HCT116 (cell line): ENCODE measurements at regions not wholly inside any gene's neighbourhood (a gene's known extent, or its start where the extent isn't known, plus 50 kb on each side); places are given as distances from the start of the nearest gene placed in this dataset.

Experiments
- ATAC-seq: fragments of 200-7000 bp; cut with Tn5 transposase; 2 replicates; pipeline ENCODE4 v1.9.1; 2020; ENCODE audit warnings: mild to moderate bottlenecking, moderate library complexity
- BruUV-seq: library from RNA; stranded (reverse); fragments of 400-500 nt; replicated peaks from 2 replicates; lab custom pipeline; 2021; lab: Mats Ljungman, UMichigan
- CTCF ChIA-PET: fragments of 300-600 bp; sonication (Branson Sonifier 250); formaldehyde crosslinking; loops from one replicate; lab custom pipeline; 2021; ENCODE audit warnings: antibody characterized with exemption; lab: Charles Lee
- POLR2A ChIA-PET: fragments of 300-600, 350-600 bp; sonication (Branson Sonifier 250); formaldehyde crosslinking; loops from one replicate; lab custom pipeline; 2021; ENCODE audit warnings: antibody characterized with exemption; lab: Charles Lee
- RAD21 ChIA-PET, 2 experiments: fragments of 300-600 bp; sonication (Branson Sonifier 250); formaldehyde crosslinking; loops; one replicate each; lab custom pipeline; 2023; ENCODE audit warnings: low total read pairs in 2 of 2; ENCODE audit not compliant: uncharacterized antibody in 2 of 2, unreplicated experiment in 2 of 2, low non-redundant PET in 1 of 2; lab: Charles Lee
- DNase-seq: peaks from one replicate; pipeline ENCODE4 v3.0.0-alpha.2; 2010; ENCODE audit warnings: low read depth, low spot score
- H2AFZ ChIP-seq: fragments of 200-600 bp; shearing (Covaris generic), sonication (generic); 2 replicates; pipeline ENCODE4 v1.6.1; 2017; ENCODE audit warnings: low read depth, mixed run types, mixed read lengths, antibody characterized with exemption, low read length; ENCODE audit not compliant: poor library complexity, severe bottlenecking
- H3K27ac ChIP-seq: 2 replicates; pipeline ENCODE4 v1.5.1; 2012; ENCODE audit warnings: low read depth, low read length
- H3K27me3 ChIP-seq: fragments of 200-600 bp; sonication (generic); 2 replicates; pipeline ENCODE4 v1.6.1; 2016; ENCODE audit warnings: mixed run types, low read length, mixed read lengths; ENCODE audit not compliant: insufficient read depth
- H3K36me3 ChIP-seq, 2 experiments: fragments of 200-500 bp in 1 of 2; fragments of 200-600 bp in 1 of 2; sonication (Bioruptor generic) in 1 of 2; sonication (generic) in 1 of 2; 2 replicates each; pipeline versions ENCODE4 v1.5.1 to v1.6.1; 2014 to 2016; ENCODE audit warnings: low read length in 2 of 2, inconsistent platforms in 1 of 2, mixed read lengths in 1 of 2, mixed run types in 1 of 2; ENCODE audit not compliant: insufficient read depth in 2 of 2, control insufficient read depth in 1 of 2
- H3K4me1 ChIP-seq, 2 experiments: fragments of 200-600 bp in 1 of 2; sonication (generic) in 1 of 2; 2 replicates each; pipeline versions ENCODE4 v1.5.1 to v1.6.1; 2012 to 2017; ENCODE audit warnings: low read length in 2 of 2, inconsistent platforms in 1 of 2, mild to moderate bottlenecking in 1 of 2, mixed read lengths in 1 of 2, mixed run types in 1 of 2, moderate library complexity in 1 of 2; ENCODE audit not compliant: insufficient read depth in 2 of 2, control insufficient read depth in 1 of 2
- H3K4me2 ChIP-seq: fragments of 200-600 bp; sonication (generic); 2 replicates; pipeline ENCODE4 v1.6.1; 2017; ENCODE audit warnings: mixed run types, low read length, mixed read lengths
- H3K4me3 ChIP-seq, 2 experiments: fragments of 200-600 bp in 1 of 2; sonication (generic) in 1 of 2; replicated peaks in 1 of 2; 2 replicates each; pipeline ENCODE4 v1.5.1; 2011 to 2016; ENCODE audit warnings: low read length in 2 of 2, control low read depth in 1 of 2, low read depth in 1 of 2, mild to moderate bottlenecking in 1 of 2, mixed read lengths in 1 of 2, mixed run types in 1 of 2
- H3K79me2 ChIP-seq: fragments of 200-600 bp; sonication (generic); 2 replicates; pipeline ENCODE4 v1.6.1; 2017; ENCODE audit warnings: mild to moderate bottlenecking, mixed run types, low read length, moderate library complexity, mixed read lengths; ENCODE audit not compliant: insufficient read depth
- H3K9ac ChIP-seq: fragments of 200-600 bp; sonication (generic); 2 replicates; pipeline ENCODE4 v1.6.1; 2016; ENCODE audit warnings: low read length, mixed read lengths
- H3K9me2 ChIP-seq: fragments of 200-600 bp; sonication (generic), shearing (Covaris generic); 2 replicates; pipeline ENCODE4 v1.6.1; 2017; ENCODE audit warnings: mixed run types, mild to moderate bottlenecking, moderate library complexity; ENCODE audit not compliant: insufficient read depth
- H3K9me3 ChIP-seq, 2 experiments: fragments of 200-500 bp in 1 of 2; fragments of 200-600 bp in 1 of 2; sonication (Bioruptor generic) in 1 of 2; sonication (generic) in 1 of 2; 2 replicates each; pipeline ENCODE4 v1.6.1; 2014 to 2017; ENCODE audit warnings: low read length in 2 of 2, mixed read lengths in 2 of 2, inconsistent platforms in 1 of 2, low read depth in 1 of 2, mild to moderate bottlenecking in 1 of 2, mixed run types in 1 of 2, moderate library complexity in 1 of 2; ENCODE audit not compliant: control insufficient read depth in 1 of 2, insufficient read depth in 1 of 2
- H4K20me1 ChIP-seq: fragments of 200-600 bp; sonication (generic), shearing (Covaris generic); 2 replicates; pipeline ENCODE4 v1.6.1; 2017; ENCODE audit warnings: mixed run types, mild to moderate bottlenecking, moderate library complexity; ENCODE audit not compliant: insufficient read depth
- ELF1 ChIP-seq: IDR thresholded peaks from 2 replicates; pipeline ENCODE4 v1.6.1; 2012; ENCODE audit warnings: low read depth, borderline replicate concordance
- POLR2A ChIP-seq: IDR thresholded peaks from 2 replicates; pipeline ENCODE4 v1.7.0; 2011; ENCODE audit warnings: borderline replicate concordance; ENCODE audit not compliant: insufficient read depth, insufficient read length; ENCODE audit errors: extremely low read depth
- POLR2AphosphoS5 ChIP-seq: IDR thresholded peaks from 2 replicates; pipeline ENCODE4 v1.6.1; 2011; ENCODE audit warnings: mild to moderate bottlenecking, low read depth, low read length, moderate library complexity
- RAD21 ChIP-seq: IDR thresholded peaks from 2 replicates; pipeline ENCODE4 v1.6.1; 2012; ENCODE audit warnings: low read depth, mild to moderate bottlenecking
- SP1 ChIP-seq: IDR thresholded peaks from 2 replicates; pipeline ENCODE4 v1.6.1; 2012; ENCODE audit warnings: low read depth
- SRF ChIP-seq: IDR thresholded peaks from 2 replicates; pipeline ENCODE4 v1.6.1; 2012; ENCODE audit warnings: low read depth
- ZFX ChIP-seq: fragments of 450-650 bp; IDR thresholded peaks from 2 replicates; pipeline ENCODE4 v1.6.1; 2017
- ZNF274 ChIP-seq: fragments of 200-500 bp; sonication (Bioruptor generic); IDR thresholded peaks from 2 replicates; pipeline ENCODE4 v1.6.1; 2014; ENCODE audit warnings: mild to moderate bottlenecking, low read depth, low read length, inconsistent platforms
- intact Hi-C: fragments of 100-400 bp; cut with micrococcal nuclease; formaldehyde crosslinking; loops from 2 replicates; pipeline ENCODE4 v1.10.0; 2022
- TF ChIP-seq, protein P1 (sequence below): IDR thresholded peaks from 2 replicates; pipeline ENCODE4 v1.6.1; 2012
- TF ChIP-seq, protein P2 (sequence below): IDR thresholded peaks from 2 replicates; pipeline ENCODE4 v1.6.1; 2012; ENCODE audit warnings: low read depth
- TF ChIP-seq, protein P3 (sequence below), 3 experiments: fragments of 200-600 bp in 1 of 3; sonication (generic) in 1 of 3; IDR thresholded peaks in 2 of 3; conservative IDR thresholded peaks in 1 of 3; 2 replicates each; pipeline ENCODE4 v1.5.1; 2012 to 2017; ENCODE audit warnings: low read depth in 2 of 3, low read length in 2 of 3, antibody characterized with exemption in 1 of 3, borderline replicate concordance in 1 of 3, control low read depth in 1 of 3, mild to moderate bottlenecking in 1 of 3, mixed read lengths in 1 of 3, mixed run types in 1 of 3, moderate library complexity in 1 of 3; ENCODE audit not compliant: insufficient read depth in 1 of 3

DNA sequence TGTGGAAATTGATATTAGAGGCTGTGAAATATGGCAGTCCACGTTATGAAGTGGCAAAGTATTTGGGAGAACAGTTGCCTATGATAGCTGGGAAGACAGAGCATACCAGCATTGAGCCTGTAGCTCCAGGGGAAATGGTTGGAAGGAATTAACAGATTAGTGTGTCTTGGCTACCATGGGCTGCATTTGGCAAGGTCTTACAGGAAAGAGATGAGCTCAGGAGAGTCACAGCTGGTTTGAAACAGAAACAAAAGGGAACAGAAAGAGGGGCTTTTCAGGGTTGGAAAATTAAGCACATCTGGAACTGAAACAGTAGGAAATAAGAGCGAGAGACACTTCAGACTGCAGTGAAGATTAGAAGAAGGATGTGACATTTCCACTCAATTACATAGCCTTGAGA lies 141.7 kb downstream of the FBLN2 start:
- Histone ChIP-seq H3K79me2 (no peaks in the 10 kb centered on the region), H2AFZ (no peak overlapping the region), H3K9me2 (no peaks in the 10 kb centered on the region), H3K9ac (no peak overlapping the region), H3K27ac (no peak overlapping the region), H3K36me3 (no peaks in the 10 kb centered on the region), H4K20me1 (no peaks in the 10 kb centered on the region), H3K4me2 (no peak overlapping the region), H3K4me3 (no peak overlapping the region), H3K9me3 (no peaks in the 10 kb centered on the region), H3K27me3 (peaks cover 28% of the 10 kb centered on the region), H3K4me1 (no peaks in the 10 kb centered on the region)
- ChIA-PET RAD21 (no interaction called here), CTCF (no interaction called here), POLR2A (no interaction called here)
- BruUV-seq: no TSS peak
- no peak for DNase-seq
- no peak for TF ChIP-seq ZNF274
- TF ChIP-seq, protein P1, sequence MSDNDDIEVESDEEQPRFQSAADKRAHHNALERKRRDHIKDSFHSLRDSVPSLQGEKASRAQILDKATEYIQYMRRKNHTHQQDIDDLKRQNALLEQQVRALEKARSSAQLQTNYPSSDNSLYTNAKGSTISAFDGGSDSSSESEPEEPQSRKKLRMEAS: no peak
- TF ChIP-seq RAD21: no peak
- TF ChIP-seq ZFX: no peak
- no peak for TF ChIP-seq SP1
- TF ChIP-seq, protein P2, sequence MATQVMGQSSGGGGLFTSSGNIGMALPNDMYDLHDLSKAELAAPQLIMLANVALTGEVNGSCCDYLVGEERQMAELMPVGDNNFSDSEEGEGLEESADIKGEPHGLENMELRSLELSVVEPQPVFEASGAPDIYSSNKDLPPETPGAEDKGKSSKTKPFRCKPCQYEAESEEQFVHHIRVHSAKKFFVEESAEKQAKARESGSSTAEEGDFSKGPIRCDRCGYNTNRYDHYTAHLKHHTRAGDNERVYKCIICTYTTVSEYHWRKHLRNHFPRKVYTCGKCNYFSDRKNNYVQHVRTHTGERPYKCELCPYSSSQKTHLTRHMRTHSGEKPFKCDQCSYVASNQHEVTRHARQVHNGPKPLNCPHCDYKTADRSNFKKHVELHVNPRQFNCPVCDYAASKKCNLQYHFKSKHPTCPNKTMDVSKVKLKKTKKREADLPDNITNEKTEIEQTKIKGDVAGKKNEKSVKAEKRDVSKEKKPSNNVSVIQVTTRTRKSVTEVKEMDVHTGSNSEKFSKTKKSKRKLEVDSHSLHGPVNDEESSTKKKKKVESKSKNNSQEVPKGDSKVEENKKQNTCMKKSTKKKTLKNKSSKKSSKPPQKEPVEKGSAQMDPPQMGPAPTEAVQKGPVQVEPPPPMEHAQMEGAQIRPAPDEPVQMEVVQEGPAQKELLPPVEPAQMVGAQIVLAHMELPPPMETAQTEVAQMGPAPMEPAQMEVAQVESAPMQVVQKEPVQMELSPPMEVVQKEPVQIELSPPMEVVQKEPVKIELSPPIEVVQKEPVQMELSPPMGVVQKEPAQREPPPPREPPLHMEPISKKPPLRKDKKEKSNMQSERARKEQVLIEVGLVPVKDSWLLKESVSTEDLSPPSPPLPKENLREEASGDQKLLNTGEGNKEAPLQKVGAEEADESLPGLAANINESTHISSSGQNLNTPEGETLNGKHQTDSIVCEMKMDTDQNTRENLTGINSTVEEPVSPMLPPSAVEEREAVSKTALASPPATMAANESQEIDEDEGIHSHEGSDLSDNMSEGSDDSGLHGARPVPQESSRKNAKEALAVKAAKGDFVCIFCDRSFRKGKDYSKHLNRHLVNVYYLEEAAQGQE: no peak
- TF ChIP-seq POLR2AphosphoS5: no peak
- TF ChIP-seq ELF1: no peak
- TF ChIP-seq SRF: no peak
- TF ChIP-seq POLR2A: no peak
- TF ChIP-seq, protein P3, sequence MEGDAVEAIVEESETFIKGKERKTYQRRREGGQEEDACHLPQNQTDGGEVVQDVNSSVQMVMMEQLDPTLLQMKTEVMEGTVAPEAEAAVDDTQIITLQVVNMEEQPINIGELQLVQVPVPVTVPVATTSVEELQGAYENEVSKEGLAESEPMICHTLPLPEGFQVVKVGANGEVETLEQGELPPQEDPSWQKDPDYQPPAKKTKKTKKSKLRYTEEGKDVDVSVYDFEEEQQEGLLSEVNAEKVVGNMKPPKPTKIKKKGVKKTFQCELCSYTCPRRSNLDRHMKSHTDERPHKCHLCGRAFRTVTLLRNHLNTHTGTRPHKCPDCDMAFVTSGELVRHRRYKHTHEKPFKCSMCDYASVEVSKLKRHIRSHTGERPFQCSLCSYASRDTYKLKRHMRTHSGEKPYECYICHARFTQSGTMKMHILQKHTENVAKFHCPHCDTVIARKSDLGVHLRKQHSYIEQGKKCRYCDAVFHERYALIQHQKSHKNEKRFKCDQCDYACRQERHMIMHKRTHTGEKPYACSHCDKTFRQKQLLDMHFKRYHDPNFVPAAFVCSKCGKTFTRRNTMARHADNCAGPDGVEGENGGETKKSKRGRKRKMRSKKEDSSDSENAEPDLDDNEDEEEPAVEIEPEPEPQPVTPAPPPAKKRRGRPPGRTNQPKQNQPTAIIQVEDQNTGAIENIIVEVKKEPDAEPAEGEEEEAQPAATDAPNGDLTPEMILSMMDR (IDR thresholded peaks at IDR 0.05 in 2 of 3, conservative IDR thresholded peaks at IDR 0.05 in 1 of 3; ENCODE audit: borderline replicate concordance in 1 of 3, insufficient read depth in 1 of 3, low read depth in 2 of 3, low read length in 2 of 3): no peak
- intact Hi-C loops: no loop called here
- no peak for ATAC-seq
